ENCODE measurements at regions not wholly inside any gene's neighbourhood (a gene's known extent, or its start where the extent isn't known, plus 50 kb on each side); places are given as distances from the start of the nearest gene placed in this dataset.

DNA sequence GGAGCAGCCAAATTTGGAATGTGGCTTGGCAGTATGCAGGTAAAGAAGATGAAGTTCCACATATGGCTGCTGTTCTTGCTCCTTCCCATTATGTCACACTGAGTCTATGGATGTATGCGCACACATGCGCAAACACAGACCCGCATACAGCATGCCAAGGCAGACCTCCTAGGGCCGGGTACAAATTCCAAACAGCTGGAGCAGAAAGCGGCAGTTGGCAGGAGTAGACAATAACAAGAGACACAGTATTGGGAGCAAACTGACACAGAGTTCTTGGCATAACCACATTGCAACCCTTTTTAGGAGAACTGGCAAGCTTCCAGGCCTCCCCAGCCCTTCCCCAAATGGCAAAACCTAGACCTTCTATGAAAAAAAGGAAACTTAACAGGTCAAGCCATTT lies 268.9 kb downstream of the SP3 start:
- TF ChIP-seq POLR2A (IDR thresholded peaks at IDR 0.05) (no peak), POLR2AphosphoS5 (IDR thresholded peaks at IDR 0.05) (no peak)
- TF ChIP-seq, protein P1, sequence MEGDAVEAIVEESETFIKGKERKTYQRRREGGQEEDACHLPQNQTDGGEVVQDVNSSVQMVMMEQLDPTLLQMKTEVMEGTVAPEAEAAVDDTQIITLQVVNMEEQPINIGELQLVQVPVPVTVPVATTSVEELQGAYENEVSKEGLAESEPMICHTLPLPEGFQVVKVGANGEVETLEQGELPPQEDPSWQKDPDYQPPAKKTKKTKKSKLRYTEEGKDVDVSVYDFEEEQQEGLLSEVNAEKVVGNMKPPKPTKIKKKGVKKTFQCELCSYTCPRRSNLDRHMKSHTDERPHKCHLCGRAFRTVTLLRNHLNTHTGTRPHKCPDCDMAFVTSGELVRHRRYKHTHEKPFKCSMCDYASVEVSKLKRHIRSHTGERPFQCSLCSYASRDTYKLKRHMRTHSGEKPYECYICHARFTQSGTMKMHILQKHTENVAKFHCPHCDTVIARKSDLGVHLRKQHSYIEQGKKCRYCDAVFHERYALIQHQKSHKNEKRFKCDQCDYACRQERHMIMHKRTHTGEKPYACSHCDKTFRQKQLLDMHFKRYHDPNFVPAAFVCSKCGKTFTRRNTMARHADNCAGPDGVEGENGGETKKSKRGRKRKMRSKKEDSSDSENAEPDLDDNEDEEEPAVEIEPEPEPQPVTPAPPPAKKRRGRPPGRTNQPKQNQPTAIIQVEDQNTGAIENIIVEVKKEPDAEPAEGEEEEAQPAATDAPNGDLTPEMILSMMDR (IDR thresholded peaks at IDR 0.05): no peak
- H3K9me3 ChIP-seq: no peaks in the 10 kb centered on the region
- H3K36me3 ChIP-seq: no peaks in the 10 kb centered on the region
- no peaks in the 10 kb centered on the region for H3K27me3 ChIP-seq
- H3K4me3 ChIP-seq: no peak overlapping the region
- intact Hi-C loops (cut with DNase I; ENCODE audit: low total_unique reads): no loop called here
- no peak for DNase-seq (ENCODE audit: low spot score in 2 of 2)
- no peak overlapping the region for H3K27ac ChIP-seq
- no peaks in the 10 kb centered on the region for H3K4me1 ChIP-seq

DNA sequence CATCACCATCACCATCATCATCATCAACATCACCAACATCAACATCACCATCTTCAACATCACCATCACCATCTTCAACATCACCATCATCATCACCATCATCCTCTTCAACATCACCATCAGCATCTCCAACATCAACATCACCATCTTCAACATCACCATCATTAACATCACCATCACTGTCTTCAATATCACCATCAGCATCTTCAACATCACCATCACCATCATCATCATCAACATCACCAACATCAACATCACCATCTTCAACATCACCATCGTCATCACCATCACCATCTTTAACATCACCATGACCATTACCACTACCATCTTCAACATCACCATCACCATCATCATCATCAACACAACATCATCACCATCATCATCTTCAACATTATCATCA lies 267.2 kb downstream of the SP3 start:
- TF ChIP-seq POLR2AphosphoS5 (IDR thresholded peaks at IDR 0.05) (no peak), POLR2A (IDR thresholded peaks at IDR 0.05) (no peak)
- TF ChIP-seq, protein P1 (IDR thresholded peaks at IDR 0.05): no peak
- Histone ChIP-seq H3K27me3 (no peaks in the 10 kb centered on the region), H3K4me3 (no peak overlapping the region), H3K27ac (no peak overlapping the region), H3K4me1 (no peaks in the 10 kb centered on the region), H3K9me3 (no peaks in the 10 kb centered on the region), H3K36me3 (no peaks in the 10 kb centered on the region)
- no peak for DNase-seq (ENCODE audit: low spot score in 2 of 2)
- intact Hi-C loops (cut with DNase I; ENCODE audit: low total_unique reads): no loop called here

DNA sequence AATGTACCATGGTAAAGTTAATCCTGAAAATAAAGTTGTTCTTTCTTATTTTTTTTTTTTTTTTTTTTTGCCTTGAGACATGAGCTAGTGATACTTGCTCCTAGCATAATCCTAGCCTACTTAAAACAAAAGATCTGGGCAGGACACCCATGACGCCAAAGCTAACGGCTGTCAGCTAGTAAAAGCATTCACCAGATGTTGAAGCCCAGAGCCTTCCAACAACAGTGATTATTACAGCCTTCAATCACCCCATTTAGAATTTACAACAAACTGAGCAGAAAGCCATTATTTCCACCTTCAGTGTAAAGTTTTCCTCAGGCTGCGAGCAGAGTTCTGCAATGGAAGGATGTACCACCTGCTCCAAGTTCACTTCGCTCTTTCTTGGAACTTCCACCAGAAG lies 259.5 kb downstream of the SP3 start:
- no peak for TF ChIP-seq POLR2A (IDR thresholded peaks at IDR 0.05)
- TF ChIP-seq POLR2AphosphoS5 (IDR thresholded peaks at IDR 0.05): no peak
- TF ChIP-seq, protein P1 (IDR thresholded peaks at IDR 0.05): no peak
- DNase-seq (ENCODE audit: low spot score in 2 of 2): no peak
- Histone ChIP-seq H3K36me3 (no peaks in the 10 kb centered on the region), H3K4me1 (no peaks in the 10 kb centered on the region), H3K27me3 (no peaks in the 10 kb centered on the region), H3K9me3 (no peaks in the 10 kb centered on the region), H3K4me3 (no peak overlapping the region), H3K27ac (no peak overlapping the region)
- intact Hi-C loops (cut with DNase I; ENCODE audit: low total_unique reads): no loop called here

DNA sequence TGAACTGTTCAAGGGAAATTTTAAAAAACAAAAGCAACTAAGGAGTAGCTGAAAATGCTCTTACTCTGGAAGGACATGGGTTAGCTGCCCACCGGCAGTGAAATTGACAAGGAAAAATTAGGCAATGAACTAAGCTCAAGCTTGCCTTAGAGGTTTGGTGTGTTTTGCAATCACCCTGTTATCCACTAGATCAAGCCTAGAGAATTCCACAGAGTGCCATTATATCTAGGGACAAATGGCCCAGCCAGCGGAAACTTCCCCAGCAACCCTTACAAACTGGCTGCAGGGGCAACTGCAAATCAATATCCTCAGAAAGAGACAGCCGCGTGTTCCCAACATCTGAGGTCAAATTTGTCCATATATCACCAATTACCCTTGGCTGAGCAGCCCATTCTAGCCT lies 258.2 kb downstream of the SP3 start:
- Histone ChIP-seq H3K9me3 (no peaks in the 10 kb centered on the region), H3K4me3 (no peak overlapping the region), H3K27me3 (no peaks in the 10 kb centered on the region), H3K27ac (no peak overlapping the region), H3K4me1 (no peaks in the 10 kb centered on the region), H3K36me3 (no peaks in the 10 kb centered on the region)
- intact Hi-C loops (cut with DNase I; ENCODE audit: low total_unique reads): no loop called here
- DNase-seq (ENCODE audit: low spot score in 2 of 2): no peak
- no peak for TF ChIP-seq POLR2A (IDR thresholded peaks at IDR 0.05)
- TF ChIP-seq, protein P1 (IDR thresholded peaks at IDR 0.05): no peak
- no peak for TF ChIP-seq POLR2AphosphoS5 (IDR thresholded peaks at IDR 0.05)

DNA sequence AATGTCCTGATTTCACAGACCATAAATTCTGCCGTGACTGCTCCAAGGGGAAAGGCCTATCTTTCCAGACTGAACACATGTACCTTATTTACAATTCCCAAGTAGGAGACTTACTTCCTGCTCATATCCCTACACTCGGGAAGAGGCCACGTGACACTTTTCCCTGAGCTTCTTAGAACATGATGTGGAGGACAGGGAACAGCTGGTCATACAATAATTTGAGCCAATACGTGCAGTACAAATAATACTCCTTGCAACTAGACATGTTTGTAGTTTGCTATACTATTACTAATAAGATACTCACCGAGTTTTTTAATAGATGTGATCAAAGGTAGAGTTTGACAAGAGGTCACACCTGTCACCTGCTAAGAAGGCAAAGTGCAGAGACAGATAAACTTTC lies 256.4 kb downstream of the SP3 start:
- H3K27me3 ChIP-seq: no peaks in the 10 kb centered on the region
- intact Hi-C loops (cut with DNase I; ENCODE audit: low total_unique reads): no loop called here
- no peak overlapping the region for H3K27ac ChIP-seq
- TF ChIP-seq, protein P1 (IDR thresholded peaks at IDR 0.05): no peak
- TF ChIP-seq POLR2A (IDR thresholded peaks at IDR 0.05) (no peak), POLR2AphosphoS5 (IDR thresholded peaks at IDR 0.05) (no peak)
- H3K9me3 ChIP-seq: no peaks in the 10 kb centered on the region
- no peaks in the 10 kb centered on the region for H3K4me1 ChIP-seq
- DNase-seq (ENCODE audit: low spot score in 2 of 2): no peak
- H3K36me3 ChIP-seq: no peaks in the 10 kb centered on the region
- H3K4me3 ChIP-seq: no peak overlapping the region
